ENCODE measurements at regions not wholly inside any gene's neighbourhood (a gene's known extent, or its start where the extent isn't known, plus 50 kb on each side); places are given as distances from the start of the nearest gene placed in this dataset.

DNA sequence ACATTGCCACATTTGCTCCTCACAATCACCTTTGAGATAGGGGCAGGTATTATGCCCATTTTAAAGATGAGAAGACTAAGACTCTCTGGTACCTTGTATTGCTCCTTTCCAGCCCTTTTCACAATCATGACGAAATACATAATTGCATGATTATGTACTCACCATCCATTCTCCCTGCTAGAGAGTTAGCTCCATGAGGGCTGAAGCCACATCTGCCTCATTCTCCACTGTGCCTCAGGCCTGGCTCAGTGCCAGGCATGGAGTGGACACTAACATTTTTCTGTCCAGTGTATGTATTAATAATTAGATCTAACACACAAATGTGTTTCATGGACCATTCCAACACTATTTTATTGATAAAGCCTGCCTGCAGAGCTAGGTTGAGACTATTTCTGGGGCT lies 191.4 kb downstream of the MINAR1 start:
- no peak overlapping the region for H3K27ac ChIP-seq (ENCODE audit: low read depth, low read length)

More for the DNA sequence above, 191.4 kb downstream of the MINAR1 start:
- H4K5ac ChIP-seq (ENCODE audit: insufficient read length, low read depth, low read length), result no peak overlapping the region
- ChIA-PET CTCF (ENCODE audit: partially characterized antibody) (interaction anchor here (0.7 to 2.5 kb wide), 3 partner anchors 15 to 283 kb away, joined by 3 to 9 read pairs (median 3); no protein-coding TSS in a partner anchor), POLR2A (ENCODE audit: partially characterized antibody) (no interaction called here)
- no peak overlapping the region for H3K56ac ChIP-seq (replicated peaks; ENCODE audit: insufficient read length, low read depth, low read length)
- H3K23me2 ChIP-seq (ENCODE audit: low read depth, low read length), result no peaks in the 10 kb centered on the region; the same call in 1 of the 2 replicates
- no peak overlapping the region for H3K4ac ChIP-seq (replicated peaks; ENCODE audit: insufficient read length, low read depth, low read length)
- 77% methylated on average over 1 of the region's 1 CpG; no CpG with 5 or more reads in 1 of the 2 experiments for WGBS, 2 experiments (ENCODE audit: extremely low coverage in 1 of 2, insufficient coverage in 1 of 2, insufficient read length in 1 of 2, insufficient replicate concordance in 2 of 2, low coverage in 1 of 2, low lambda C conversion rate in 2 of 2, missing lambda C conversion rate in 1 of 2)
- no peak overlapping the region for H2AK5ac ChIP-seq (ENCODE audit: low read depth, low read length)
- no peaks in the 10 kb centered on the region for H3K79me2 ChIP-seq (ENCODE audit: control insufficient read depth in 1 of 2, insufficient read depth in 2 of 2, low read length in 2 of 2)
- no peak overlapping the region for H2AFZ ChIP-seq (ENCODE audit: low read length)
- H2BK120ac ChIP-seq (replicated peaks; ENCODE audit: low read depth, low read length), result no peak overlapping the region
- H2BK5ac ChIP-seq (ENCODE audit: low read depth, low read length), result no peak overlapping the region
- no peaks in the 10 kb centered on the region for H4K20me1 ChIP-seq (replicated peaks in 1 of 2; ENCODE audit: control insufficient read depth in 1 of 2, insufficient read depth in 2 of 2, low read length in 2 of 2)
- no peaks in the 10 kb centered on the region for H3K36me3 ChIP-seq (ENCODE audit: control insufficient read depth in 2 of 4, insufficient read depth in 4 of 4, low read length in 3 of 4)
- H3K4me2 ChIP-seq (ENCODE audit: insufficient read depth in 1 of 2, low read depth in 2 of 2, low read length in 2 of 2), result no peak overlapping the region
- H3K9me3 ChIP-seq (ENCODE audit: insufficient read depth in 2 of 2, low read depth in 1 of 2, low read length in 1 of 2), result no peaks in the 10 kb centered on the region
- no peak overlapping the region for H2BK12ac ChIP-seq (ENCODE audit: low read depth, low read length)
- H4K8ac ChIP-seq (ENCODE audit: extremely low read depth, insufficient read depth, low read length), result no peak overlapping the region
- no peak overlapping the region for H4K91ac ChIP-seq (replicated peaks; ENCODE audit: insufficient read length, low read length)
- H3K23ac ChIP-seq (ENCODE audit: insufficient read length), result no peak overlapping the region
- no peaks in the 10 kb centered on the region for H3K79me1 ChIP-seq (ENCODE audit: low read depth, low read length)
- no peak overlapping the region for H2BK15ac ChIP-seq (ENCODE audit: low read length)
- TF ChIP-seq YY1 (IDR thresholded peaks at IDR 0.05; ENCODE audit: low read depth, low read length), result no peak
- H3K9ac ChIP-seq (replicated peaks in 1 of 4; ENCODE audit: extremely low read depth in 1 of 4, low read depth in 3 of 4, low read length in 3 of 4), result no peak overlapping the region
- no peaks in the 10 kb centered on the region for H3K4me1 ChIP-seq (replicated peaks in 1 of 4; ENCODE audit: control insufficient read depth in 3 of 4, insufficient read depth in 4 of 4, low read length in 3 of 4)
- no peak for FAIRE-seq
- no peak overlapping the region for H2BK20ac ChIP-seq (ENCODE audit: low read length)
- DNase-seq (ENCODE audit: low read depth in 1 of 2, low spot score in 2 of 2), result no peak
- H3K14ac ChIP-seq (ENCODE audit: insufficient read length), result no peak overlapping the region
- H3K27me3 ChIP-seq (replicated peaks in 1 of 4; ENCODE audit: control insufficient read depth in 3 of 4, extremely low read depth in 1 of 4, insufficient read depth in 3 of 4, low read length in 3 of 4), result no peaks in the 10 kb centered on the region
- H3K4me3 ChIP-seq (ENCODE audit: extremely low read depth in 1 of 4, insufficient read depth in 2 of 4, low read depth in 3 of 4, low read length in 4 of 4), result no peak overlapping the region
- H3K18ac ChIP-seq (ENCODE audit: extremely low read depth, low read length), result no peak overlapping the region

Data from H1 (cell line).